ENCODE measurements at regions not wholly inside any gene's neighbourhood (a gene's known extent, or its start where the extent isn't known, plus 50 kb on each side); places are given as distances from the start of the nearest gene placed in this dataset.
"Not testable (repeated sequence)": the region's sequence is repeated elsewhere in the genome, so short reads cannot be mapped to it uniquely, and the experiment has no call there.

DNA sequence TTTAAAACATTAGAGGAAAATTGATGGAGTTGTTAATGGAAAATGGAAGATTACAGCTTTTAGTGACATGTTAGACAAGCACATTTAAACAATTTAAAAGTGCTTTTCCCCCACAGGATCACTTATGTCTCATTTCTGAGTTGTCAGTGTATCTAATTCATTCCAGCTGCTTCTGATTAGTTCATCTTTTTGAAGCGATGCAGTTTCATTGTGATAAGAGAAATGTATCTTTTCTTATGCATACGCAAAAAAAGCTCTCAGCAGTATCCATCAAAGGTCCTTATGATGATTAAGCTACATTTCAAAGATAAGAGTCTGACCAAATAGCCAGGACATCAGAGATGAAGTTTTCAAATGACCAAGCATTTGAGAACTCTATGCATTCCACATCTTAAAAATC, 572.6 kb upstream of the SYNCRIP start:
- no peak for DNase-seq

DNA sequence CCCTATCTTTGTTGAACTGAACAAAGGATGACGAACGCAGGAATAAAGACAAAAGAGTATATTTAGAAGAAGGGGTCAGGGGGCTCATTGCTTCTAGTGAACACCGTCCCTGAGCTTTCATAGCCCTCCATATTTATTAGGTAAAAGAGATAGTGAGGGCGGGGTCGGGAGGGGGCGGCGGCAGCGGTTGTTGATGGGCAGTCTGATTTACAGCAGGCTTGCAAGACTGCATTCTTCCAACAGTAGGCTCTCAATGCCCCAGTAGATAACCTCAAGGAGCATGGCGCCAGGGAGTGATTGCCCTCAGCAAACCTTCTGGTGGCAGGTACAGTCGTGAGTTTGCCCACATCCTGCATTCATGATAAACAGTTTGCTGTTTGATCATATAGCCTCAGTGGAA, 563.3 kb upstream of the SYNCRIP start:
- no peak for DNase-seq

DNA sequence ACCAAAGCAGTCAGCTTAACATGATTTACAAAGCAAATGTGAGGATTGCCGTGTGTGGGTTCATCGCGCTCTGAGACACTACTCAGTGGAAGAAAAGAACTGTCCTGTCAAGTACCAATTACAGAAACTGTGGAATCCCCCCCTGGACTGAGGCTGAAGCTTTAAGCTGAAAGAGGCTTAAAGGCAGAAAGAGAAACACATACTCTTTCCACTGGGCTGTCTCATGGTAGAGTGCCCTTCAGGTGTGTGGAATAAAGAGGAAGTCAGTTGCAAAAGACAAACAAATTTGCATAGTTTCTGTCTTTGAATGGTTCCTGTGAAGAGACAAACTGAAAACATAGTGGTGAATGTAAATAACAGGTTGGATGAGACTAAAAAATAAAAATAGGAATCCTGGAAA, 560.4 kb upstream of the SYNCRIP start:
- DNase-seq = no peak

DNA sequence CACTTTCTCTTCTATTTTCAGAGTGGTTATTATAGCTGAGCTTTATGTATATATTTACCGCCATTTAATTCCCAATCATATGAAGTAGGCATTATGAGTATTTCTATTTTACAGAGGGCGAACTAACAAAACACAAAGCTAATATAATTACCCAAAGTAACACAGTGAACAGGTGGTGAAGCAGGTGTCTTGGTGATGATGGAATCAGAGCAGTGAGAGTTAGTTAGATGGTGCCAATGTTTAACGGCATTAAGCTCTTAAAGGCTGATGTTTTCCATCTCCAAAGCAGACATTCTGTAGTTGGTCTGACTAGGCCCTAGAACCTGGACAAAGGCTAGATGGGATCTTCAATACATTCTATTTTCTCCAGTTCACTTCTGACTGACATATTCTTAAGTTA, 551.1 kb upstream of the SYNCRIP start:
- DNase-seq = no peak

DNA sequence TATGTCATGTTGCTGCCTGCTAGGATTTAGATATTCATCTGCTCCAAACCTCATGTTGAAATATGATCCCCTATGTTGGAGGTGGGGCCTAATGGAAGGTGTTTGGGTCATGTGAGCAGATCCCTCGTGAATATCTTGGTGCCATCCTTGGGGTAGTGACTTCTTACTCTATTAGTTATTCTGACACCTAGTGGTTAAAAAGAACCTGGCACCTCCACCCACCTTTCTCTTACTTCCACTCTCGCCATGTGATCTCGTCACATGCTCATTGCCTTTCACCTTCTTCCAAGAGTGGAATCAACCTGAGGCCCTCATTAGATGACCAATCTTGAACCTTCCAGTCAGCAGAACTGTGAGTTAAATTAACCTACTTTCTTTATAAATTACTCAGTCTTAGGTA, 549.4 kb upstream of the SYNCRIP start:
- no peak for DNase-seq

DNA sequence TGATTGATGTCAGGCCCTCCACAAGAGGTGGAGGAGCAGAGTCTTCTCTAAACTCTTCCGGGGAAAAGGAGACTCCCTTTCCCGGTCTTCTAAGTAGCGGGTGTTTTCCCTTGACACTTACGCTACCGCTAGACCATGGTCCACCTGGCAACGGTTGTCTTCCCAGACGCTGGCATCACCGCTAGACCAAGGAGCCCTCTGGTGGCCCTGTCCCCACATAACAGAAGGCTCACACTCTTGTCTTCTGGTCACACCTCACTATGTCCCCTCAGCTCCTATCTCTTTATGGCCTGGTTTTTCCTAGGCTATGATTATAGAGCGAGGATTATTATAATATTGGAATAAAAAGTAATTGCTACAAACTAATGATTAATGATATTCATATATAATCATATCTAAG, 532.5 kb upstream of the SYNCRIP start:
- DNase-seq = not testable (repeated sequence)

DNA sequence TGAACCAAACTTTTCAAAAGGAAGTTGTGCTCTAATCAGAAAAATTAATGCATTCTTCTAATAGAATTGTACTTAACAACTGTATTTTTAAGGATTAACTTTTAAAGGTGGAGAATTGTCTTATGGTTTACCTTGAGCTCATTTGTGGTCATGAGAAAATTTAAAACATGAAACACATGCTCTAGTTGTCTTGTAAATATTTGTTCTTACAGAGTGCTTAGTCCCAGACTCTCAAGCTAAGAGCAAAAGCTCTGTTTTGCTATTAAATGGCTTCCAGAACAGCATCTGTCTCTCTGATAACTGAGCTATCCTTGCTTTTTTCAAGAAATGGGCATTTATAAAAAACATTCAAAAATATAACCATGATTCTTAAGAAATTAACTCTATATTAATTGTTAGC, 512.2 kb upstream of the SYNCRIP start:
- no peak for DNase-seq

DNA sequence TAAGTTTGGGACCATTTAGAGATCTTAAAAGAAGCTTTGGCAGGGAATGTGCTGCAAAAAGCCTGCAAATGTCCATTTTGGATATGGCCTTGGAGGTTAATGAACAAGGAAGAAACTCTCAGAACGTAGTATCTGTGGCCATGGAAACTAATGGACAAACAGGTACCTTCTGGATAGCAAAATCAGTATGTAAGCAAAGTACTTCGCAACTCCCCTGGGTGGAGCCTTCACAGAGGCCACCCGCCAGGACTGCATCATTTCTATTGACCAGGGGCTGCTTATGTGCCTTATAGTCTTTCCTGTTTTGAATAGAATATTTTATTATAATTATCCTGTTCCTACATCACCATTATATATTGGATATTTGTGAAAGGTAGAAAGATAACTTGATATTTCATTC, 510.8 kb upstream of the SYNCRIP start:
- no peak for DNase-seq

DNA sequence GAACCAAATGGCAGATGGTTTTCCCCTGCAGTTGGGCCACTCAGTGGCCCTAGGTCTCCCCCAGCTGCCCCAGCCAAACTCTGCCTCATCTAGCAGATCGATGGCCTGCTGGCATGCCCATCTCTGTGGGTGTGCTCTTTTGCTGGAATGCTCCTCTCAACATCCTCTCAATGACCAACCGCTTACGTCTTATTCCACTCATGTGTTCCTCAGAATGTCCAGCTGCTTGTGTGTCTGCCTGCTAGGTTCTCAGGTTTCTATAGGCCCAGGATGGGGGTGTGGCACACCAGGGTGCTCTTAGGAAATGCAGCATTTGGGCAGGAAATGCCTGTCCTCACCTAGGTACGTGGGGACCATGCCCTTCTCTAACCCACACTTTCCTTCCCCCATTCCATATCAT, 509.9 kb upstream of the SYNCRIP start:
- no peak for DNase-seq

DNA sequence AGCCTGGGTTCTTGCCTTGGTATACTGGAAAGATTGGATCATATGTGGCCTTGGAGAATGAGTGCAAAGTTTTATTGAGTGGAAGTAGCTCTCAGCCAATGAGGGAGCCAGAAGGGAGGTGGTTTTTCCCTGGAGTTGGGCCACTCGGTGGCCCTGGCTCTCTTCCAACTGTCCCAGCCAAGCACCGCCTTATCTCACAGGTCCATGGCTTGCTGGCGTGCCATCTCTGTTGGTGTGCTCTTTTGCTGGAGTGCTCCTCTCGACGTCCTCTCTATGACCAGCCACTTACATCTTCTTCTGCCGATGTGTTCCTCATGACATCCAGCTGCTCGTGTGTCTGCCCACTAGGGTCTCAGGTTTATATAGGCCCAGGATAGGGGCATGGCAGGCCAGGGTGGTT, 505.9 kb upstream of the SYNCRIP start:
- no peak for DNase-seq

DNA sequence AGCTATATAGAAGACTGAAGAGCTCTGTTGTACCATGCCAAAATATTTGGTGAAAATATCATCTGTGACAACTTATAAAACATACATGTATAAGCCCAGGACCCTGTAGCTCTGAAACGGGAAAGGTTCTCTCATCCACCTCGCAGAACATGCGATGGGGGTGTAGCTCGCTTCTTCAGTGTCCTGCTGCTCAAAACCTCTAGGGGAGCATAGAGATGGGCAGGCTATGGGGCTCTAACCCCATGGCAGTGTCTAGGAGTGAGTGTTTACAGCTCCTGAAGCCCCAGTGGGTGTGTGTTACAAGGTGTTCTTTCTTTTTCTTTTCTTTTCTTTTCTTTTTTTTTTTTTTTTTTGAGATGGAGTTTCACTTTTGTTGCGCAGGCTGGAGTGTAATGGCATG, 505.2 kb upstream of the SYNCRIP start:
- DNase-seq = no peak

DNA sequence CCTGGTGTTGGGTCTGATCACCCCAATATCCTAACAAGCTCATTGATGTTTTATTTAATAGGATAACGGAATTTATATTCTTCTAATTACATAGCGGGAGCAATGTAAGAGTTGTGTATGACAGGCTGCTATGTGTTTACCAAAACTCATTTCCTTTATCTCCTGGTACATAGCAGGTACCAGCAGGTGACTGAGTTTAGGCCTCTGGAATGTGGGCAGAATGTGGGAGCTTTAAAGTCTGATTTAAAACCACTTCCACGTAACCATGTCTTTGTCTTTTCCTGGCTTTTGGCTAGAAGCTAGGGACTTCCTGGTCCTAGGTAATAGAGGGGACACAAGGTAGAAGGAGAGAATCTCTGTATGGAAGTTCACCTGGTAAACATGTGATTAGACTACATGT, 504.6 kb upstream of the SYNCRIP start:
- no peak for DNase-seq

DNA sequence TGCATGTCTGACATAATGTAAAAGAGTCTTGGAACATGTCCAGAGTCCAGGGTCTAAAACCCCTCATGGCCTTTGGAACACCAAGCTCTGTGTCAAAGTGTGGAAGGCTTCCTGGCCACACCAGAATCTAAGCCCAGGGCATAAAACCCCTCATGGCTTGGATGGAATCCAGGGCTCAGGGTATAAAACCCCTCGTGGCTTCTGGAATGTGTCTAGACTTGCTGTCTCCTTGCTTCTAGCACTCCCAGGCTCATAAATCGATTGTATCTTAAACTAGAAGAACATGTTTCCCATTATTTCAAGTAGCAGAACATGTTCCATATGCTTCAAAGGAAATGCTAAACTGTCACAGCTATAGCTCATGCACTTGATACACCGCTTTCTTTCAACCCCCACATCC, 504.1 kb upstream of the SYNCRIP start:
- DNase-seq = not testable (repeated sequence)

DNA sequence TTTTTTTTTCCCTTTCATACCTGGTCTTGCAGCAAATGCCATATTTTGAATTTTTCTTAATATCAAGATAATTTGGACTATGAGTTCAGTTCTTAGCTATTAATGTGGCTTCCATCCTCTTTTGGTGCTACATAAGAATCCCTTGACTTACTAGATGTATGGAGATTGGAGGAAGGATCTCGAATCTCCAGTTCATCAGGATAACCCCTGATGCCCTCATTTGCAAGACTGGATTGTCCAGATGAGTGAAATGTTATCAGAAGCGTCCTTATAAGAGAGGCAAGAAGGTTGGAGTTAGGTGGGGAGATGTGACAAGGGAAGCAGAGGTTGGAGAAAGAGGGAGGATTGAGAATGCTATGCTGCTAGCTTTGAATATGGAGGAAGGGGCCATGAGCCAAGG, 499.6 kb upstream of the SYNCRIP start:
- no peak for DNase-seq

DNA sequence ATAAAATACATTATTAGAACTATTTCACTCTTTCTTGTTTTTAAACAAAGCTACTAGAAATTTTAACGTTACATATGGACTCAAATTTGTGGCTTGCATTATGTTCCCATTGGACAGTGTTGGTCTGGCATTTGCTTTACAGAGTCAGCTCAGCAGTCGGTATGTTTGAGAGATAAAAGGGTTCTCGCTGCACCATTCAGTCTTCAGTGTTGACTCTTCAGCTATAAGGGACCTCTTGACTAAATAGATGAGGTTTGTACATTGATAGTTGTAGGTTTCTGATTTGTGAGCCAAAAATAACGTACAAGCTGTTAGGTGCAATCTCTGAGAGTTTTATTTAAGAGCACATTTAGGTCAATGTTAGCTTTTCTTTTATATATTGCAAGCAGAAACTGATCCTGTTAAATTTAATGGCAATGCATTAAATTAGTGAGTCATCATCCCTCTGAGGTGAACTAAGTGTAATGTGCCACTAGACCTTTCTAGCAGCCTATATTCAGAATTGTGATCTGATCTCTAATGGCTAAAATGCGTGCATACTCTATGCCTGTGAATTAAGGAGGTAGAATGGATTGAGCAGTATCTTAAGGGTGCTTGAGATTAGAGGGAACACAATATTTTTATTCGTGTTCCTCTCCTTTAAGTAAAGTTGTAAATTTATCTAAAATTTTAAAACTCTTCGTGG, 485.6 kb upstream of the SYNCRIP start:
- no peak for DNase-seq

DNA sequence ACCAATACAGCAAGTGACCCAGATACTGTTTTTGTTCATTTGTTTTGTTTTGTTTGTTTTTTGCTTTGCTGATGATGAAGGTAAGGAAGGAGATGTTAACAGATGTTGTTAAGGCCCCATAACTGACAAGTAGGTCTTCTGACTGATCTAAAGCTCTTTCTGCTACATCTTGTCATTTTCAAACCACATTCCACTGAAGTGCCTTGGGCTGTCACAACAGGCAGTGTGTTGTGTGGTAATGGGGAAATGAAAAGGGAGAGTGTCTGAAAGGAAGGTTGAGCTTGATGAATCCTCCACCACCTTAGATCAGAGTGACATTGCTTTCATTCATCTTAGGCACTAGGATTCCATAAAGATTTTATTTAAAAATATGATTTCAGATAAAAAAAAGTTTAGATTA, 479.4 kb upstream of the SYNCRIP start:
- DNase-seq = no peak

DNA sequence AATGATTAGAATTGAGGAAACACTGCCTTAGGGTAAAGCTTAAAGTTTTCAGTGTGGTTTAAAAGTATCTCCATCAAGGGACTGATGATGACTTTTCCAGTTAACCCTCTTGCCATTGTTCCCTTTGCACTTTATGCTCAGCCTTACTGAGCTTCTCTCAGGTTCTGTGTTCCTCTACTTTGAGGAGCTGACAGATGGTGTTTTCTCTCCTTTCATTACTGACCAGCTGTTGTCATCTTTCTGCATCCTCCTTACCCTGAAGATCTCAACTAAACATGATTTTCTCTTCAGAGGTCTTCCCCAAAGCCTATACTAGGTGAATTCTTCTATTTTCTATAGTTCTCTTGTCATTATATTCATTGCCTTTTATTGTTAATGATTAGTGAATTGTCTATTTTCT, 475.6 kb upstream of the SYNCRIP start:
- no peak for DNase-seq

DNA sequence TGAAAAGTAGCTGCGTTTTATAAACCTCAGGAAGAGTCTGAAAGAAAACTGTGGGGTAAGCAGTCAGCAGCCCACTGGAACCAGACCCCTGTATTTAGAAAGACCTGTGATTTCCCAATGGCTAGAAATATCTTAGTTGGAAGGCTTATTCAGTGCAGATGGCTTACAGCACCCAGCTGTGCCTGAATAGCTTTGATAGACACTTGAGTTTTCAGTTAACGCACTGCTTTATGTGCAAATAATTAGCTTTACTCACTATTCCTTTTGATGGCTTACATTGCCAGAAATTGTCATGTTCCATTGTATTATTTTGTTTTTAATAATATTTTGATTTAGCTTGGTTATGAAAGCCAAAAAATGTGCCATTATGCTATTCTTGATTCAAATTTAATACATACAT, 465.3 kb upstream of the SYNCRIP start:
- no peak for DNase-seq

DNA sequence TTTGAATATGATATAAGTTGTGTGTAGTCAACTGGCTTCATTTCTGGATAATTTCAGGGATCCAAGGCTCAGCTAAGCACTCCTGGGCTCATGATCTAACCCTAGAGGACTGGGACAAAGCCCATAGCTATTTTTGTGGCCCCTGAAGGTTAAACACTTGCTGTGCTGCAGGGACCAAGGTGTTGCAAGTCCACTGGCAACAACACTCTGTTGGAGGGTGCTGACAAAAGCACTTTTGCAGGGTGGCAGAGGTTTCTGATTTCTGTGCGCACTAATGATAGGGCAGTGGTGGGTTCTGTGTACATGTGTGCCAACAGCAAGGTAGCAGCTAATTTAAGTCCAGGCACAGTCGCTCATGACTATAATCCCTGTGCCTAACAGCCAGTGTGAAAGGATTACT, 445.3 kb upstream of the SYNCRIP start:
- DNase-seq = no peak

DNA sequence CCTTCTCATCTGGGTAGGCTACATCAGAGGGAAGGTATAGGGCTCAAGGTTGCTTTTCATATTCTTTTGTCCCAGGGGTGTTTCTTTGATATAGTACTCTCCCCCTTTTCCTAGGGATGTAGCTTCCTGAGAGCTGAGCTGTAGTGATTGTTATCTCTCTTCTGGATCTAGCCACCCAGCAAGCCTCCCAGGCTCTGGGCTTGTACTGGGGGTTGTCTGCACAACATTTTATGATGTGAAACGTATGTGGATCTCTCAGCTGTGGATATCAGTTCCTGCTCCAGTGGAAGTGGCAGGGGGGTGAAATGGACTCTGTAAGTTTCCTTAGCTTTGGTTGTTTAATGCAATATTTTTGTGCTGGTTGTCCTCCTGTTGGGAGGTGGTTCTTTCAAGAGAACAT, 437.3 kb upstream of the SYNCRIP start:
- no peak for DNase-seq

DNA sequence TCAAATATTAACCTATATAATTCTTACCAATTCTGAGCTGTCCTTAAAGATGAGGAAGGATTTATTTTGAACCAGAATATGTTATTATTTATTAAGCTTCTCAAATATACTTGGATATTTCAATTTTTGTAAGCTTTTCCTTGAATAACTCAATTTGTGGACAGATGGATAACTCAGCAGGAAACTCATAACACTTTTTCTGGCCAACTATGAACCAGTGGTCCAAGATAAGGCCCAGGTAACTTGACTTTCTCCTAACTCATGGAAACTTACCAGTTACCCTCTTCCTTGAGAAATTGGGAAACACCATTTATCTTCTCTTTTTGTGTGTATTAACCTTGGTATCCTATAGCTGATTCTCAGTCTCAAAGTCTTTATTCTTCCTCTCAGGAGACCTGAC, 427.5 kb upstream of the SYNCRIP start:
- DNase-seq = no peak

DNA sequence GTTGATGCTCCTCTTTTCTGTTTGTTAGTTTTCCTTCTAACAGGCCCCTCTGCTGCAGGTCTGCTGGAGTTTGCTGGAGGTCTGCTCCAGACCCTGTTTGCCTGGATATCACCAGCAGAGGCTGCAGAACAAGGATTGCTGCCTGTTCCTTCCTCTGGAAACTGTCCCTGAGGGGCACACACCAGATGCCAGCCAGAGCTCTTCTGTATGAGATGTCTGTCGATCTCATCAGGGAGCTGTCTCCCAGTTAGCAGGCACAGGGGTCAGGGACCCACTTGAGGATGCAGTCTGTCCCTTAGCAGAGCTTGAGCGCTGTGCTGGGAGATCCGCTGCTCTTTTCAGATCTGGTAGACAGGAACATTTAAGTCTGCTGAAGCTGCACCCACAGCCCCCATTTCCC, 422.3 kb upstream of the SYNCRIP start:
- DNase-seq = not testable (repeated sequence)

DNA sequence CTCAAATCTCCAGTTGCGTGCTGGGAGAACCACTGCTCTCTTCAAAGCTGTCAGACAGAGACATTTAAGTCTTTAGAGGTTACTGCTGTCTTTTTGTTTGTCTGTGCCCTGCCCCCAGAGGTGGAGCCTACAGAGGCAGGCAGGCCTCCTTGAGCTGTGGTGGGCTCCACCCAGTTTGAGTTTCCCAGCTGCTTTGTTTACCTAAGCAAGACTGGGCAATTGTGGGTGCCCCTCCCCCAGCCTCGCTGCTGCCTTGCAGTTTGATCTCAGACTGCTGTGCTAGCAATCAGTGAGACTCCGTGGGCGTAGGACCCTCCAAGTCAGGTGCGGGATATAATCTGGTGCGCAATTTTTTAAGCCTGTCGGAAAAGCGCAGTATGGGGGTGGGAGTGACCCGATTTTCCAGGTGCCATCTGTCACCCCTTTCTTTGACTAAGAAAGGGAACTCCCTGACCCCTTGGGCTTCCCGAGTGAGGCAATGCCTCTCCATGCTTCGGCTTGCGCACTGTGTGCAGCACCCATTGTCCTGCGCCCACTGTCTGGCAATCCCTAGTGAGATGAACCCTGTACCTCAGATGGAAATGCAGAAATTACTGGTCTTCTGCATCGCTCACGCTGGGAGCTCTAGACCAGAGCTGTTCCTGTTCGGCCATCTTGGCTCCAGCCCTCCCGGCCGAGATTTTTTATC, 414.8 kb upstream of the SYNCRIP start:
- not testable (repeated sequence) for DNase-seq

DNA sequence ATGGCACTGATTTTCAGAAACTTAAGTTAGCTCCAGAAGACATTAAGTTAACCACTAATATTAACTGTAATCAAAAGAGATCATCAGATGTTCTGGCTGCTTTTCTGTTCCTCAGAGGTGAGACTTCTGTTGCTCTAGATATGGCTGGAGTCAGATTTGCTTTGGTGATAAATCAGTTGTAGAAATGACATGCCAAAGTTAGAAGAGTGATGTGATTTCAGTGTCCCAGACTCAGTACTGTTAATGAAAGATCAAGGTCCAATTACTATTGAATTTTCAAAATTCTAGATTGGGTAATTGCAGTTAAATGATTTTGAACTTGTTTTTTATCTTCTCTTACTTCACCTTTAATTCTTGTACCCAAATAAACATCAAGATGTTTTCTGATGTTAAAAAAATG, 402.4 kb upstream of the SYNCRIP start:
- DNase-seq = no peak

DNA sequence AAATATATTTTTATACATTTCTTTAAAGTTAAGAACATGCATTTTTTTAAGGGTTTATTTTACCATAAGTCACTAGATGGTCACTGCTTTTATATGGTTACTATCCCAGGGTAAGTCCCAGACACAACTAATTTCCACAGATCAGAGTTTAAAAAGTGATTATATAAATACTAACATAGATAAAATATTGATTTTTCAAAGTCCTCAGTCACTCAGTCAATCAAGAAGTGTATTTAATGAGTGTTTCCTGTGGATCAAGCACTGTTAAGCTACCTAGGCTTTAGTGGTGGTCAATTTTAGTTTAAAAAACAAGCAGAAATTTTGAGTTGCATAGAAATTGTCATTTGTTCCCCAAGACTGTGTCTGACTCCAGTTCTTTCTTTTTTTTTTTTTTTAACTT, 399.5 kb upstream of the SYNCRIP start:
- no peak for DNase-seq

All from CD4-positive, alpha-beta T cell treated with Interleukin-17A for 4 hours (primary cell).